ENCODE measurements at regions not wholly inside any gene's neighbourhood (a gene's known extent, or its start where the extent isn't known, plus 50 kb on each side); places are given as distances from the start of the nearest gene placed in this dataset.

DNA sequence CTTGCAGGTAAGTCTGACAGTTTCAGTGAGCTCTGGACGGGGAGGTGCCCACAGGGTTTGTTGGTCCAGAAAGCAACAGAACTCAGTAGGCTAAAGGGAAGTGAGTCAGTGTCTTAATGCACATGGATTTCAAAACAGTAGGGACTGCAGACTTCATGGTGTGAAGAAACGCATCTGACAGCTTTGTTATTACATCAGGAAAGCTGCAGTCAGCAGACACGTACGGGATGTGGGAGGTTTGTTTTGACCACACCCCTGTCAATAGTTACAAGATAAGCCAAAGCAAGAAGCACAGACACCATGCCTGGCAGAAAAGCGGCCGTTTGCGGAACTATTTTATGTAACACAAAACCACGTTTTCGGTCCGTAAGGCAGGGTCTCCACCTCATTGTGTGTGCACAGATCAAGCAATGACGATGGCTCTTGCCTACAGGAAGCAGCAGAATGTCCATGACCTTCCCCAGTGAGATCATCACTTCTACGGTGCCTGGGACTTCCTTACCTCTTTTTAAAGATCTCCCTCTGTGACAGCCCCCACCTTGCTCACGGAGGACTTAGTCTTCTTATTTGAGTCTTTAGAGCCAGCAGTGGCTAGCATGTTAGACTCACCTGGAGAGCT lies 58.2 kb upstream of the FTH1 start (continued):
- TF ChIP-seq, protein P1, sequence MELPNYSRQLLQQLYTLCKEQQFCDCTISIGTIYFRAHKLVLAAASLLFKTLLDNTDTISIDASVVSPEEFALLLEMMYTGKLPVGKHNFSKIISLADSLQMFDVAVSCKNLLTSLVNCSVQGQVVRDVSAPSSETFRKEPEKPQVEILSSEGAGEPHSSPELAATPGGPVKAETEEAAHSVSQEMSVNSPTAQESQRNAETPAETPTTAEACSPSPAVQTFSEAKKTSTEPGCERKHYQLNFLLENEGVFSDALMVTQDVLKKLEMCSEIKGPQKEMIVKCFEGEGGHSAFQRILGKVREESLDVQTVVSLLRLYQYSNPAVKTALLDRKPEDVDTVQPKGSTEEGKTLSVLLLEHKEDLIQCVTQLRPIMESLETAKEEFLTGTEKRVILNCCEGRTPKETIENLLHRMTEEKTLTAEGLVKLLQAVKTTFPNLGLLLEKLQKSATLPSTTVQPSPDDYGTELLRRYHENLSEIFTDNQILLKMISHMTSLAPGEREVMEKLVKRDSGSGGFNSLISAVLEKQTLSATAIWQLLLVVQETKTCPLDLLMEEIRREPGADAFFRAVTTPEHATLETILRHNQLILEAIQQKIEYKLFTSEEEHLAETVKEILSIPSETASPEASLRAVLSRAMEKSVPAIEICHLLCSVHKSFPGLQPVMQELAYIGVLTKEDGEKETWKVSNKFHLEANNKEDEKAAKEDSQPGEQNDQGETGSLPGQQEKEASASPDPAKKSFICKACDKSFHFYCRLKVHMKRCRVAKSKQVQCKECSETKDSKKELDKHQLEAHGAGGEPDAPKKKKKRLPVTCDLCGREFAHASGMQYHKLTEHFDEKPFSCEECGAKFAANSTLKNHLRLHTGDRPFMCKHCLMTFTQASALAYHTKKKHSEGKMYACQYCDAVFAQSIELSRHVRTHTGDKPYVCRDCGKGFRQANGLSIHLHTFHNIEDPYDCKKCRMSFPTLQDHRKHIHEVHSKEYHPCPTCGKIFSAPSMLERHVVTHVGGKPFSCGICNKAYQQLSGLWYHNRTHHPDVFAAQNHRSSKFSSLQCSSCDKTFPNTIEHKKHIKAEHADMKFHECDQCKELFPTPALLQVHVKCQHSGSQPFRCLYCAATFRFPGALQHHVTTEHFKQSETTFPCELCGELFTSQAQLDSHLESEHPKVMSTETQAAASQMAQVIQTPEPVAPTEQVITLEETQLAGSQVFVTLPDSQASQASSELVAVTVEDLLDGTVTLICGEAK (IDR thresholded peaks at IDR 0.05), result peak; percentile 72; the same call in 1 of the 2 replicates
- TF ChIP-seq, protein P1 (CRISPR knock-in tag; IDR thresholded peaks at IDR 0.05), result no peak
- no peak for TF ChIP-seq SRSF7 (optimal IDR thresholded peaks at IDR 0.05; ENCODE audit: low read depth, low read length)
- peak; percentile 91 for TF ChIP-seq CCNT2 (IDR thresholded peaks at IDR 0.05; ENCODE audit: borderline replicate concordance, extremely low read depth, insufficient read length, low read depth, low read length)
- no peak for TF ChIP-seq ARID2 (IDR thresholded peaks at IDR 0.05)
- TF ChIP-seq BDP1 (IDR thresholded peaks at IDR 0.05; ENCODE audit: insufficient read depth, insufficient read length), result no peak
- peak; percentile 48; the same call in 1 of the 2 replicates for TF ChIP-seq HCFC1 (IDR thresholded peaks at IDR 0.05; ENCODE audit: low read depth, low read length)
- TF ChIP-seq, protein P2, sequence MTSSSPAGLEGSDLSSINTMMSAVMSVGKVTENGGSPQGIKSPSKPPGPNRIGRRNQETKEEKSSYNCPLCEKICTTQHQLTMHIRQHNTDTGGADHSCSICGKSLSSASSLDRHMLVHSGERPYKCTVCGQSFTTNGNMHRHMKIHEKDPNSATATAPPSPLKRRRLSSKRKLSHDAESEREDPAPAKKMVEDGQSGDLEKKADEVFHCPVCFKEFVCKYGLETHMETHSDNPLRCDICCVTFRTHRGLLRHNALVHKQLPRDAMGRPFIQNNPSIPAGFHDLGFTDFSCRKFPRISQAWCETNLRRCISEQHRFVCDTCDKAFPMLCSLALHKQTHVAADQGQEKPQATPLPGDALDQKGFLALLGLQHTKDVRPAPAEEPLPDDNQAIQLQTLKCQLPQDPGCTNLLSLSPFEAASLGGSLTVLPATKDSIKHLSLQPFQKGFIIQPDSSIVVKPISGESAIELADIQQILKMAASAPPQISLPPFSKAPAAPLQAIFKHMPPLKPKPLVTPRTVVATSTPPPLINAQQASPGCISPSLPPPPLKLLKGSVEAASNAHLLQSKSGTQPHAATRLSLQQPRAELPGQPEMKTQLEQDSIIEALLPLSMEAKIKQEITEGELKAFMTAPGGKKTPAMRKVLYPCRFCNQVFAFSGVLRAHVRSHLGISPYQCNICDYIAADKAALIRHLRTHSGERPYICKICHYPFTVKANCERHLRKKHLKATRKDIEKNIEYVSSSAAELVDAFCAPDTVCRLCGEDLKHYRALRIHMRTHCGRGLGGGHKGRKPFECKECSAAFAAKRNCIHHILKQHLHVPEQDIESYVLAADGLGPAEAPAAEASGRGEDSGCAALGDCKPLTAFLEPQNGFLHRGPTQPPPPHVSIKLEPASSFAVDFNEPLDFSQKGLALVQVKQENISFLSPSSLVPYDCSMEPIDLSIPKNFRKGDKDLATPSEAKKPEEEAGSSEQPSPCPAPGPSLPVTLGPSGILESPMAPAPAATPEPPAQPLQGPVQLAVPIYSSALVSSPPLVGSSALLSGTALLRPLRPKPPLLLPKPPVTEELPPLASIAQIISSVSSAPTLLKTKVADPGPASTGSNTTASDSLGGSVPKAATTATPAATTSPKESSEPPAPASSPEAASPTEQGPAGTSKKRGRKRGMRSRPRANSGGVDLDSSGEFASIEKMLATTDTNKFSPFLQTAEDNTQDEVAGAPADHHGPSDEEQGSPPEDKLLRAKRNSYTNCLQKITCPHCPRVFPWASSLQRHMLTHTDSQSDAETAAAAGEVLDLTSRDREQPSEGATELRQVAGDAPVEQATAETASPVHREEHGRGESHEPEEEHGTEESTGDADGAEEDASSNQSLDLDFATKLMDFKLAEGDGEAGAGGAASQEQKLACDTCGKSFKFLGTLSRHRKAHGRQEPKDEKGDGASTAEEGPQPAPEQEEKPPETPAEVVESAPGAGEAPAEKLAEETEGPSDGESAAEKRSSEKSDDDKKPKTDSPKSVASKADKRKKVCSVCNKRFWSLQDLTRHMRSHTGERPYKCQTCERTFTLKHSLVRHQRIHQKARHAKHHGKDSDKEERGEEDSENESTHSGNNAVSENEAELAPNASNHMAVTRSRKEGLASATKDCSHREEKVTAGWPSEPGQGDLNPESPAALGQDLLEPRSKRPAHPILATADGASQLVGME (CRISPR knock-in tag; IDR thresholded peaks at IDR 0.05), result no peak
- TF ChIP-seq, protein P3, sequence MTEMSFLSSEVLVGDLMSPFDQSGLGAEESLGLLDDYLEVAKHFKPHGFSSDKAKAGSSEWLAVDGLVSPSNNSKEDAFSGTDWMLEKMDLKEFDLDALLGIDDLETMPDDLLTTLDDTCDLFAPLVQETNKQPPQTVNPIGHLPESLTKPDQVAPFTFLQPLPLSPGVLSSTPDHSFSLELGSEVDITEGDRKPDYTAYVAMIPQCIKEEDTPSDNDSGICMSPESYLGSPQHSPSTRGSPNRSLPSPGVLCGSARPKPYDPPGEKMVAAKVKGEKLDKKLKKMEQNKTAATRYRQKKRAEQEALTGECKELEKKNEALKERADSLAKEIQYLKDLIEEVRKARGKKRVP (CRISPR knock-in tag; IDR thresholded peaks at IDR 0.05), result peak; percentile 85; the same call in 1 of the 2 replicates
- peak; percentile 31 to 44 for TF ChIP-seq RAD21 (CRISPR knock-in tag; conservative IDR thresholded peaks at IDR 0.05 in 1 of 2, IDR thresholded peaks at IDR 0.05 in 1 of 2)
- peak; percentile 94 for TF ChIP-seq GABPB1 (CRISPR knock-in tag; IDR thresholded peaks at IDR 0.05)
- TF ChIP-seq ZBTB1 (CRISPR knock-in tag; IDR thresholded peaks at IDR 0.05; ENCODE audit: borderline replicate concordance, low read depth), result no peak
